GM23248 (cell line): ENCODE measurements at regions not wholly inside any gene's neighbourhood (a gene's known extent, or its start where the extent isn't known, plus 50 kb on each side); places are given as distances from the start of the nearest gene placed in this dataset.

ENCODE experiments used
- EZH2 ChIP-seq: fragments of 200-600 bp; sonication (generic); IDR thresholded peaks from 2 replicates; pipeline ENCODE4 v1.6.1; 2018; ENCODE audit warnings: antibody characterized with exemption, mild to moderate bottlenecking; ENCODE audit not compliant: insufficient read depth, poor library complexity, severe bottlenecking
- EZH2phosphoT487 ChIP-seq: fragments of 200-600 bp; sonication (generic); IDR thresholded peaks from 2 replicates; pipeline ENCODE4 v1.6.1; 2018; ENCODE audit warnings: antibody characterized with exemption, moderate library complexity, mild to moderate bottlenecking, low read depth; ENCODE audit not compliant: insufficient read depth

GRCh38 chr6:79305020-79305419 lies 70.5 kb upstream of the HMGN3 start:
- TF ChIP-seq EZH2 (no peak), EZH2phosphoT487 (no peak)
